IMR-90 (cell line): ENCODE measurements at regions not wholly inside any gene's neighbourhood (a gene's known extent, or its start where the extent isn't known, plus 50 kb on each side); places are given as distances from the start of the nearest gene placed in this dataset.

Source experiments
- ATAC-seq: fragments of 200-7000 bp; cut with Tn5 transposase; 2 replicates; pipeline ENCODE4 v1.9.1; 2020; ENCODE audit warnings: low read depth, mild to moderate bottlenecking, moderate library complexity
- BruUV-seq: library from RNA; stranded (reverse); fragments of 400-500 nt; replicated peaks from 2 replicates; lab custom pipeline; 2021; lab: Mats Ljungman, UMichigan
- CTCF ChIA-PET: fragments of 300-600 bp; formaldehyde crosslinking; extraction: SDS; loops from one replicate; lab custom pipeline; 2021; ENCODE audit warnings: antibody characterized with exemption; lab: Yijun Ruan, JAX
- POLR2A ChIA-PET: fragments of 300-600 bp; sonication (Branson Sonifier 250); formaldehyde crosslinking; loops from one replicate; lab custom pipeline; 2022; ENCODE audit warnings: antibody characterized with exemption; ENCODE audit not compliant: unreplicated experiment; lab: Charles Lee
- DNase-seq: peaks from one replicate; pipeline ENCODE4 v3.0.0; 2013
- H2AFZ ChIP-seq: replicated peaks from 2 replicates; pipeline ENCODE3; 2013; ENCODE audit warnings: low read length, mild to moderate bottlenecking; ENCODE audit not compliant: poor library complexity
- H2AK5ac ChIP-seq: 2 replicates; pipeline ENCODE4 v1.6.1; 2013; ENCODE audit warnings: low read depth, low read length, inconsistent platforms
- H2AK9ac ChIP-seq: replicated peaks from 2 replicates; pipeline ENCODE3; 2013; ENCODE audit warnings: mild to moderate bottlenecking, low read depth, low read length, moderate library complexity; ENCODE audit not compliant: poor library complexity
- H2BK120ac ChIP-seq: 2 replicates; pipeline ENCODE4 v1.6.1; 2013; ENCODE audit warnings: low read depth, low read length, inconsistent platforms
- H2BK15ac ChIP-seq: 3 replicates; pipeline ENCODE4 v1.6.1; 2013; ENCODE audit warnings: low read depth, low read length, inconsistent platforms
- H2BK20ac ChIP-seq: 2 replicates; pipeline ENCODE4 v1.6.1; 2013; ENCODE audit warnings: low read depth, mild to moderate bottlenecking, inconsistent platforms, low read length, moderate library complexity
- H2BK5ac ChIP-seq: 2 replicates; pipeline ENCODE4 v1.6.1; 2013; ENCODE audit warnings: mild to moderate bottlenecking, low read depth, low read length, inconsistent platforms; ENCODE audit not compliant: poor library complexity, severe bottlenecking
- H3K14ac ChIP-seq: replicated peaks from 2 replicates; pipeline ENCODE4 v1.6.1; 2013; ENCODE audit warnings: low read depth, low read length, inconsistent platforms
- H3K18ac ChIP-seq: 2 replicates; pipeline ENCODE4 v1.6.1; 2013; ENCODE audit warnings: low read depth, low read length, control low read depth
- H3K23ac ChIP-seq: 2 replicates; pipeline ENCODE4 v1.6.1; 2013; ENCODE audit warnings: low read depth, low read length, inconsistent platforms
- H3K27ac ChIP-seq: 2 replicates; pipeline ENCODE4 v1.5.1; 2013; ENCODE audit warnings: mild to moderate bottlenecking, control low read depth, low read length; ENCODE audit not compliant: insufficient read depth
- H3K27me3 ChIP-seq: 2 replicates; pipeline ENCODE4 v1.6.1; 2013; ENCODE audit warnings: low read length; ENCODE audit not compliant: control insufficient read depth, insufficient read depth
- H3K36me3 ChIP-seq: 2 replicates; pipeline ENCODE4 v1.6.1; 2013; ENCODE audit warnings: low read length, mixed read lengths; ENCODE audit not compliant: control insufficient read depth, insufficient read depth
- H3K4ac ChIP-seq: 2 replicates; pipeline ENCODE4 v1.6.1; 2013; ENCODE audit warnings: low read depth, low read length, inconsistent platforms
- H3K4me1 ChIP-seq: 2 replicates; pipeline ENCODE4 v1.6.1; 2013; ENCODE audit warnings: low read length, mixed read lengths; ENCODE audit not compliant: control insufficient read depth, insufficient read depth
- H3K4me2 ChIP-seq: 2 replicates; pipeline ENCODE4 v1.6.1; 2013; ENCODE audit warnings: low read depth, mild to moderate bottlenecking, control low read depth, low read length, moderate library complexity
- H3K4me3 ChIP-seq: 2 replicates; pipeline ENCODE4 v1.5.1; 2013; ENCODE audit warnings: low read depth, mild to moderate bottlenecking, control low read depth, low read length, moderate library complexity; ENCODE audit not compliant: insufficient read depth
- H3K56ac ChIP-seq: 2 replicates; pipeline ENCODE4 v1.6.1; 2013; ENCODE audit warnings: low read length, inconsistent platforms; ENCODE audit not compliant: insufficient read depth; ENCODE audit errors: extremely low read depth
- H3K79me1 ChIP-seq, 2 experiments: 2 replicates each; pipeline ENCODE4 v1.6.1; 2013; ENCODE audit warnings: low read length in 2 of 2, inconsistent platforms in 1 of 2, low read depth in 1 of 2
- H3K9ac ChIP-seq: 2 replicates; pipeline ENCODE4 v1.6.1; 2013; ENCODE audit warnings: low read depth, low read length, control low read depth
- H3K9me1 ChIP-seq: 2 replicates; pipeline ENCODE4 v1.6.1; 2013; ENCODE audit warnings: low read length, inconsistent platforms; ENCODE audit not compliant: insufficient read depth
- H3K9me3 ChIP-seq: 2 replicates; pipeline ENCODE4 v1.6.1; 2013; ENCODE audit warnings: low read length; ENCODE audit not compliant: control insufficient read depth, insufficient read depth
- H4K20me1 ChIP-seq: 2 replicates; pipeline ENCODE4 v1.6.1; 2013; ENCODE audit warnings: low read length, inconsistent platforms; ENCODE audit not compliant: insufficient read depth
- H4K5ac ChIP-seq: 2 replicates; pipeline ENCODE4 v1.6.1; 2013; ENCODE audit warnings: mild to moderate bottlenecking, low read depth, low read length, control low read depth
- H4K8ac ChIP-seq, 2 experiments: 2 replicates each; pipeline ENCODE4 v1.6.1; 2013; ENCODE audit warnings: low read depth in 2 of 2, low read length in 2 of 2, control low read depth in 1 of 2, inconsistent platforms in 1 of 2
- H4K91ac ChIP-seq: 2 replicates; pipeline ENCODE4 v1.6.1; 2013; ENCODE audit warnings: low read depth, low read length, inconsistent platforms; ENCODE audit not compliant: insufficient read depth
- CTCF ChIP-seq: conservative IDR thresholded peaks from 2 replicates; pipeline ENCODE4 v1.5.1; 2012; ENCODE audit warnings: mild to moderate bottlenecking, low read depth, low read length, improper control_type of control experiment
- MAFK ChIP-seq: IDR thresholded peaks from 2 replicates; pipeline ENCODE4 v1.6.1; 2012; ENCODE audit warnings: low read depth, low read length, improper control_type of control experiment
- NFE2L2 ChIP-seq: fragments of 150-350 bp; IDR thresholded peaks from 2 replicates; pipeline ENCODE4 v1.6.1; 2016; ENCODE audit warnings: low read depth, mild to moderate bottlenecking, low read length
- RCOR1 ChIP-seq: IDR thresholded peaks from 2 replicates; pipeline ENCODE4 v1.6.1; 2012; ENCODE audit warnings: mild to moderate bottlenecking, low read length, improper control_type of control experiment; ENCODE audit not compliant: insufficient replicate concordance
- WGBS, 2 experiments: methylation state at CpG; one replicate each; pipeline versions ENCODE4 v1.1.5 to v1.1.7; 2013; ENCODE audit warnings: missing lambda C conversion rate in 2 of 2; ENCODE audit not compliant: insufficient read length in 1 of 2; ENCODE audit errors: extremely low coverage in 2 of 2; 5-methylcytosine and 5-hydroxymethylcytosine counted together
- dilution Hi-C: fragments of 300-500 bp; cut with HindIII; formaldehyde crosslinking; loops from one replicate; pipeline ENCODE4 v1.14.3; 2018; ENCODE audit warnings: low sequenced_read_pairs; ENCODE audit not compliant: unreplicated experiment
- in situ Hi-C: fragments of 300-500 bp; cut with MboI; formaldehyde crosslinking; loops from 3 replicates; pipeline ENCODE4 v1.14.3; 2019; ENCODE audit warnings: low sequenced_read_pairs, inconsistent platforms, mixed read lengths
- intact Hi-C: fragments of 100-400 bp; cut with micrococcal nuclease; formaldehyde crosslinking; loops from 2 replicates; pipeline ENCODE4 v1.10.0; 2022

DNA sequence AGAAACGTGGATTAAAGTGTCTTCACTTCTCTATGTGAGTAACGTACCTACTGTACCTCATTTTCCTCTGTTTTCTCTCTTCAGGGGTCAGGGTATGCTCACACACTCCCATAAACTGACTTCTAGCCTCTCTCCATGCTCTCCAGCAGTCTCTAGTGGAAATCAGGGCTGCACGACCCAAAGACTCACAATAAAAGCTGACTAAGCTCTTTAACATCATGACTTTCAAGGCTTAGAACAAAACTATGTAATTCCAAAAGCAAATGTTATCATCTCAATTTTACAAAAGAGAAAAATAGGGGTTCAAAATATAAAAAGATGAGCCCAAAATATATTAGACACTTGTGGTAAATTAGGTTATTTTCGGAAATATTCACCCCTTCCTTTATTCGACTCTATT, 62.5 kb upstream of the KRTAP11-1 start:
- H4K5ac ChIP-seq = no peak overlapping the region
- no peak overlapping the region for H3K27ac ChIP-seq
- POLR2A ChIA-PET = no interaction called here
- H2BK5ac ChIP-seq = no peak overlapping the region
- no peak overlapping the region for H2BK20ac ChIP-seq
- H3K36me3 ChIP-seq = no peaks in the 10 kb centered on the region
- H3K4ac ChIP-seq = no peak overlapping the region
- CTCF ChIA-PET = no interaction called here
- no peaks in the 10 kb centered on the region for H3K79me1 ChIP-seq
- no peak overlapping the region for H2BK15ac ChIP-seq
- no CpG with 5 or more reads among the region's 5 CpGs for WGBS, 2 experiments
- TF ChIP-seq CTCF (no peak), MAFK (peak; percentile 83), NFE2L2 (no peak), RCOR1 (no peak)
- H3K9me3 ChIP-seq = peaks cover 11% of the 10 kb centered on the region
- H3K56ac ChIP-seq = no peak overlapping the region
- DNase-seq (no peak), ATAC-seq (no peak)
- dilution Hi-C loops = no loop called here
- no peaks in the 10 kb centered on the region for H3K27me3 ChIP-seq
- H3K9me1 ChIP-seq = no peaks in the 10 kb centered on the region
- H3K14ac ChIP-seq = no peak overlapping the region
- H3K4me2 ChIP-seq = no peak overlapping the region
- no peak overlapping the region for H4K91ac ChIP-seq
- H4K20me1 ChIP-seq = no peaks in the 10 kb centered on the region
- no peak overlapping the region for H2AK9ac ChIP-seq
- H2AK5ac ChIP-seq = no peak overlapping the region
- intact Hi-C loops = no loop called here
- no peak overlapping the region for H3K23ac ChIP-seq
- H3K9ac ChIP-seq = no peak overlapping the region
- no peaks in the 10 kb centered on the region for H3K4me1 ChIP-seq
- H2AFZ ChIP-seq = no peak overlapping the region
- no peak overlapping the region for H3K4me3 ChIP-seq
- no peak overlapping the region for H2BK120ac ChIP-seq
- no peak overlapping the region for H4K8ac ChIP-seq
- in situ Hi-C loops = no loop called here
- BruUV-seq = no TSS peak
- H3K18ac ChIP-seq = no peak overlapping the region
